Nephron (organoid): ENCODE measurements at regions not wholly inside any gene's neighbourhood (a gene's known extent, or its start where the extent isn't known, plus 50 kb on each side); places are given as distances from the start of the nearest gene placed in this dataset.
A peak's percentile ranks its signal among the peaks of the same experiment; 100 is the strongest.

ENCODE experiments used
- H3K27ac Mint-ChIP-seq, 3 experiments: 2 replicates each; pipeline ENCODE4 v1.8.0; 2020; ENCODE audit warnings: mixed read lengths in 3 of 3, mild to moderate bottlenecking in 2 of 3, moderate library complexity in 1 of 3
- H3K27me3 Mint-ChIP-seq: 2 replicates; pipeline ENCODE4 v1.8.0; 2021; ENCODE audit warnings: low read depth, mild to moderate bottlenecking, moderate library complexity, mixed read lengths
- H3K36me3 Mint-ChIP-seq: 2 replicates; pipeline ENCODE4 v1.8.0; 2020; ENCODE audit warnings: low read depth, mixed read lengths
- H3K4me1 Mint-ChIP-seq: 2 replicates; pipeline ENCODE4 v1.8.0; 2020; ENCODE audit warnings: mixed read lengths
- H3K4me3 Mint-ChIP-seq, 3 experiments: 2 replicates each; pipeline ENCODE4 v1.8.0; 2020; ENCODE audit warnings: mild to moderate bottlenecking in 3 of 3, mixed read lengths in 3 of 3, moderate library complexity in 2 of 3
- H3K9me3 Mint-ChIP-seq: 2 replicates; pipeline ENCODE4 v1.8.0; 2020; ENCODE audit warnings: mixed read lengths
- TF ChIP-seq, protein P1 (sequence below), 3 experiments: fragments of 200-600 bp; sonication (generic); IDR thresholded peaks; one replicate each; pipeline ENCODE4 v1.5.0; 2021; ENCODE audit warnings: antibody characterized with exemption in 3 of 3; ENCODE audit not compliant: unreplicated experiment in 3 of 3

DNA sequence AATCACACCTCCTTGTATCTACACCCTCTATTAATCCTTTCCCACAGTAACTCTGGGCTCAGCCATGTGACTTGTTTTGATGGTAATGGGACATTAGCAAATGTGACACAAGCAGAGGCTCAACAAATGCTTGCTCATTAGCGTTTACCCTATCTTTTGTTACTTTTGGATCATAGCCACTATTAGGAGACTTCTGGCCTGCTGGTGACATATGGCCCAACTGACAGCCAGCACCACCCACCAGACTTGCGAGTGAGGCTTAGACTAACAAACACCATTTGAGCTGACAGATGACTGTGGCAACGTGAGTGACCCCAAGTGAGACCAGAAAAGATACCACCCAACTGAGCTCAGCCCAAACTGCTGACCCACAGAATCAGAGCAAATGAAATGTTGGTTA, 154.1 kb downstream of the OLFM4 start:
- TF ChIP-seq, protein P1, sequence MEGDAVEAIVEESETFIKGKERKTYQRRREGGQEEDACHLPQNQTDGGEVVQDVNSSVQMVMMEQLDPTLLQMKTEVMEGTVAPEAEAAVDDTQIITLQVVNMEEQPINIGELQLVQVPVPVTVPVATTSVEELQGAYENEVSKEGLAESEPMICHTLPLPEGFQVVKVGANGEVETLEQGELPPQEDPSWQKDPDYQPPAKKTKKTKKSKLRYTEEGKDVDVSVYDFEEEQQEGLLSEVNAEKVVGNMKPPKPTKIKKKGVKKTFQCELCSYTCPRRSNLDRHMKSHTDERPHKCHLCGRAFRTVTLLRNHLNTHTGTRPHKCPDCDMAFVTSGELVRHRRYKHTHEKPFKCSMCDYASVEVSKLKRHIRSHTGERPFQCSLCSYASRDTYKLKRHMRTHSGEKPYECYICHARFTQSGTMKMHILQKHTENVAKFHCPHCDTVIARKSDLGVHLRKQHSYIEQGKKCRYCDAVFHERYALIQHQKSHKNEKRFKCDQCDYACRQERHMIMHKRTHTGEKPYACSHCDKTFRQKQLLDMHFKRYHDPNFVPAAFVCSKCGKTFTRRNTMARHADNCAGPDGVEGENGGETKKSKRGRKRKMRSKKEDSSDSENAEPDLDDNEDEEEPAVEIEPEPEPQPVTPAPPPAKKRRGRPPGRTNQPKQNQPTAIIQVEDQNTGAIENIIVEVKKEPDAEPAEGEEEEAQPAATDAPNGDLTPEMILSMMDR (IDR thresholded peaks at IDR 0.05; ENCODE audit: unreplicated experiment in 3 of 3), result no peak
- Mint-ChIP-seq H3K36me3 (no peaks in the 10 kb centered on the region), H3K4me3 (no peak overlapping the region), H3K27me3 (no peaks in the 10 kb centered on the region), H3K9me3 (peaks cover 11% of the 10 kb centered on the region), H3K4me1 (peaks cover under 1% of the 10 kb centered on the region), H3K27ac (no peak overlapping the region)

DNA sequence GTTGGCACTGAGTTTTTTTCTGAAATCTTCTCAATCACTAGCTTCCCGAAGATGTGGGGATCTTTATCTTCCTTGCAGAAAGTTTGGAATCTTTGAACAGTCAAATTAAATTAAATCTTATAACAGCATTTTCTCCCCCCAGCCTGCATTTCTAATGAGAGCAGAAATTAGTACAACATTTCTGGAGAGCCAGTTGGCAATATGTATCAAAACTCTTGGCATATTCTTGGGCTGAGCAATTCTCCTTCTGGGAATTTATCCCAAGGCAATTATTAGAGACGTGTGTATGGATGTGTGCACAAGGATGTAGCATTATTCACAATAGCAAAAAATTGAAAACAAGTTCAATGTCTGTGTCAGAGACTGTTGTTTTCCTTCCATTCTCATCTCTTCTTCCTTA, 159.5 kb downstream of the OLFM4 start:
- Mint-ChIP-seq H3K27me3 (peaks cover 5% of the 10 kb centered on the region), H3K9me3 (peaks cover 11% of the 10 kb centered on the region), H3K4me3 (no peak overlapping the region), H3K4me1 (peaks cover 29% of the 10 kb centered on the region), H3K27ac (no peak overlapping the region), H3K36me3 (no peaks in the 10 kb centered on the region)
- TF ChIP-seq, protein P1 (IDR thresholded peaks at IDR 0.05; ENCODE audit: unreplicated experiment in 3 of 3), result no peak

DNA sequence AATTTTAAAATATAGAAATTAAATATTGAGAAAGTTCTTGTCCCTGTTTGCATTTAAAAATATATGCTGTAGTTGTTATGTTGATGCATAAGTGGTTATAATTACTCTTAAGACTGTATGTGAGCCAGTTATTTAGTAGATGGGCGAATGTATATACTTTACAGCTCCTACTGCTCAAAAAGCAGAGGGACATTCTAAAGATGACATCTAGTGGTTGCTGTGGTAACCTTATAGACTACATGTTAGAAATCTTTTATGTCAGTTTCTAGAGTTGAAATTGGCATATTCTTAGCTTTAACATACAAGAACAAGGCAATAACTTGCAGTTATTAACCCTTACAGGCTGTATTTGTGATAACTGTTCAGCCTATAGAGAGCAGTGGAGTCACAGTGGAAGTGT, 160.5 kb downstream of the OLFM4 start:
- H3K27me3 Mint-ChIP-seq, result peaks cover 5% of the 10 kb centered on the region
- H3K4me1 Mint-ChIP-seq, result peaks cover 29% of the 10 kb centered on the region
- no peak overlapping the region for H3K4me3 Mint-ChIP-seq
- peak overlapping the region in 1 of 3 experiments; percentile 25 for H3K27ac Mint-ChIP-seq
- TF ChIP-seq, protein P1 (IDR thresholded peaks at IDR 0.05; ENCODE audit: unreplicated experiment in 3 of 3), result peak; percentile 21 to 43 (median 30)
- H3K9me3 Mint-ChIP-seq, result peaks cover 7% of the 10 kb centered on the region
- H3K36me3 Mint-ChIP-seq, result no peaks in the 10 kb centered on the region

DNA sequence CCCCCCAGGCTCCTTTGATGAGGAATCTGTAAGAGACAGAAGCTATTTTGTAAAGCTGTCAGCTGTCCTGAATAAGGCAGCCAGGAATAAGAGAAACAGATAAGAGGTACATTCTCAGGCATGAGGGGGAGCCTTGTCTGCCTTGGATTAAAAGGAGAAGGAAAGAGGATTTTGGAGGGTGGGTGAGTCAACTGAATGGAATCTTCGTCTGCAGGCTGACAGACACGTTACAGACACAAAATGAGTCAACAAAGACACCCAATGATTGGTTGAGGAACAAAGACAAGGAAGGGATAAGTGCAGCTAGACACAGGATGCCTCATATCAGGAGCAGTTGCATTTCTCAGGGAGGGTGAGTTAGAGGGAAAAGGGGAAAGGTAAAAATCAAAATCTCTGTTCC, 162.5 kb downstream of the OLFM4 start:
- H3K36me3 Mint-ChIP-seq, result no peaks in the 10 kb centered on the region
- TF ChIP-seq, protein P1 (IDR thresholded peaks at IDR 0.05; ENCODE audit: unreplicated experiment in 3 of 3), result no peak
- peaks cover 29% of the 10 kb centered on the region for H3K4me1 Mint-ChIP-seq
- no peak overlapping the region for H3K4me3 Mint-ChIP-seq
- H3K27ac Mint-ChIP-seq, result peak overlapping the region in 1 of 3 experiments; percentile 11
- peaks cover 5% of the 10 kb centered on the region for H3K27me3 Mint-ChIP-seq
- no peaks in the 10 kb centered on the region for H3K9me3 Mint-ChIP-seq

DNA sequence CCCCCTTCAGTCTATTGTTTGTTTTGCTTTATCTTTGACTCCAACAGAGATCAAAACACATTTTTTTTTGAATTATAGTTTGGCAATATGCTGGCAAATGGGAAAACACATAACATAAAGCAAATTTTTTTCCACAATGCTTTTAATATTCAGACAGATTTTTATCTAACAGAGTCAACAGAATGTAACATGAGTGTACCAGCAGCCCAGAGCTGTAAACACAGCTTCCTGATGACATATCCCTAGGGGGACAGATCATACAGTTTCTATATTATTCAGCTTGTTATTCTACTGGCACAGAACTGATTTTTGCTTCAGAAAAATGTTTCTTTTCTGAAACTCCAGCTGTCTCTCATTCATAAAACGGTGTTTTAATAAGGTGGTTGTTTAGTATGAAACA, 168.8 kb downstream of the OLFM4 start:
- Mint-ChIP-seq H3K27ac (no peak overlapping the region), H3K27me3 (peaks cover 25% of the 10 kb centered on the region)
- TF ChIP-seq, protein P1 (IDR thresholded peaks at IDR 0.05; ENCODE audit: unreplicated experiment in 3 of 3), result no peak

DNA sequence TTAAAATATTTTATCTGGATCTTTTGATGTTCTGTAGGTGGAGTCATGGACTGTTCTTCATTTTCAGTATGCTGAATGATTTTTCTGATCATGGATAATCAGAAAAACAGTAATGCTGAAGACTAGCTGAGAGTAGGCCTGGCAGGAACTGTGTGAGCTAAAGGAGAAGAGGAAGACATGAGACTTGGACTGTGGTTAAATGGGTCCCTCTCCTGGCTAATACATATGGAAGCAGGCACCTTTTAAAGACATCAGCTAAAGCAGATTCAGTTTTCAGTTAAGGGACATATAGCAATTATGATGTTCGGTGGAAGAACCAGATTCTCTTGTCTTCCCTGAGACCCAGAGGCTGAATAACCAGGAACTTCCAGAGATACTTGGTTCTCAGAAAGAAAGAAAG, 169.4 kb downstream of the OLFM4 start:
- Mint-ChIP-seq H3K9me3 (no peaks in the 10 kb centered on the region), H3K4me1 (peaks cover 22% of the 10 kb centered on the region), H3K27ac (no peak overlapping the region)

More for the DNA sequence above, 168.8 kb downstream of the OLFM4 start:
- H3K4me3 Mint-ChIP-seq, result no peak overlapping the region
- peaks cover 25% of the 10 kb centered on the region for H3K4me1 Mint-ChIP-seq
- H3K36me3 Mint-ChIP-seq, result no peaks in the 10 kb centered on the region
- no peaks in the 10 kb centered on the region for H3K9me3 Mint-ChIP-seq

More for the DNA sequence above, 169.4 kb downstream of the OLFM4 start:
- no peaks in the 10 kb centered on the region for H3K36me3 Mint-ChIP-seq
- TF ChIP-seq, protein P1 (IDR thresholded peaks at IDR 0.05; ENCODE audit: unreplicated experiment in 3 of 3), result peak in 1 of 3 experiments; percentile 28
- no peak overlapping the region for H3K4me3 Mint-ChIP-seq
- peaks cover 31% of the 10 kb centered on the region for H3K27me3 Mint-ChIP-seq
